HG02973 (cell line): ENCODE measurements at regions not wholly inside any gene's neighbourhood (a gene's known extent, or its start where the extent isn't known, plus 50 kb on each side); places are given as distances from the start of the nearest gene placed in this dataset.
"Not testable (repeated sequence)": the region's sequence is repeated elsewhere in the genome, so short reads cannot be mapped to it uniquely, and the experiment has no call there.

Experiments used
- ATAC-seq: cut with Tn5 transposase; IDR thresholded peaks from one replicate; pipeline ENCODE4 v1.9.1; 2021; ENCODE audit warnings: moderate library complexity; ENCODE audit not compliant: unreplicated experiment

- ATAC-seq, result no peak
Measured at GRCh38 chr13:23098161-23098907, 82.4 kb upstream of the SGCG start.

GRCh38 chr13:23105051-23105450 lies 75.7 kb upstream of the SGCG start:
- no peak for ATAC-seq

GRCh38 chr13:23107665-23108064 lies 73.1 kb upstream of the SGCG start:
- no peak for ATAC-seq

- ATAC-seq, result no peak
Measured at GRCh38 chr13:23119131-23119530, 61.6 kb upstream of the SGCG start.

GRCh38 chr13:23127540-23127939 lies 53.2 kb upstream of the SGCG start:
- ATAC-seq, result not testable (repeated sequence)

GRCh38 chr13:23129331-23129730 lies 51.4 kb upstream of the SGCG start:
- ATAC-seq, result no peak
